ENCODE measurements at regions not wholly inside any gene's neighbourhood (a gene's known extent, or its start where the extent isn't known, plus 50 kb on each side); places are given as distances from the start of the nearest gene placed in this dataset.

GRCh38 chr16:85498607-85499006 is 114.5 kb upstream of the GSE1 start:
- Histone ChIP-seq H3K4me2 (ENCODE audit: low read depth, low read length) (no peak overlapping the region), H2AK5ac (ENCODE audit: low read depth, low read length) (no peak overlapping the region), H4K20me1 (ENCODE audit: insufficient read depth, low read length) (peaks cover 13% of the 10 kb centered on the region), H3K36me3 (ENCODE audit: control insufficient read depth, insufficient read depth, low read length) (no peaks in the 10 kb centered on the region), H4K5ac (ENCODE audit: low read depth, low read length) (no peak overlapping the region), H3K4ac (ENCODE audit: low read depth, low read length) (no peak overlapping the region), H3K4me3 (ENCODE audit: insufficient read depth, low read depth, low read length) (no peak overlapping the region), H3K56ac (ENCODE audit: extremely low read depth, insufficient read depth, low read length) (no peak overlapping the region), H3K14ac (replicated peaks; ENCODE audit: low read depth, low read length) (no peak overlapping the region), H3K9ac (ENCODE audit: low read depth, low read length) (no peak overlapping the region), H2AK9ac (replicated peaks; ENCODE audit: low read depth, low read length, poor library complexity) (no peak overlapping the region), H2BK15ac (ENCODE audit: low read depth, low read length) (no peak overlapping the region), H3K79me1 (ENCODE audit: low read depth in 1 of 2, low read length in 2 of 2) (peaks cover 7 to 22% of the 10 kb centered on the region in 2 experiments; a peak in 3 of 4 replicates), H3K4me1 (ENCODE audit: control insufficient read depth, insufficient read depth, low read length) (no peaks in the 10 kb centered on the region), H4K91ac (ENCODE audit: insufficient read depth, low read depth, low read length) (no peak overlapping the region), H2BK5ac (ENCODE audit: low read depth, low read length, poor library complexity, severe bottlenecking) (no peak overlapping the region), H3K9me3 (ENCODE audit: control insufficient read depth, insufficient read depth, low read length) (no peaks in the 10 kb centered on the region), H3K27me3 (ENCODE audit: control insufficient read depth, insufficient read depth, low read length) (no peaks in the 10 kb centered on the region), H2BK20ac (ENCODE audit: low read depth, low read length) (no peak overlapping the region), H3K27ac (ENCODE audit: insufficient read depth, low read length) (no peak overlapping the region), H3K23ac (ENCODE audit: low read depth, low read length) (no peak overlapping the region), H2BK120ac (ENCODE audit: low read depth, low read length) (no peak overlapping the region), H3K18ac (ENCODE audit: low read depth, low read length) (no peak overlapping the region), H2AFZ (replicated peaks; ENCODE audit: low read length, poor library complexity) (no peak overlapping the region), H3K9me1 (ENCODE audit: insufficient read depth, low read length) (peaks cover 7% of the 10 kb centered on the region; the same call in 1 of the 2 replicates), H4K8ac (ENCODE audit: low read depth in 2 of 2, low read length in 2 of 2) (no peak overlapping the region)
- ChIA-PET CTCF (no interaction called here), POLR2A (ENCODE audit: unreplicated experiment) (no interaction called here)
- TF ChIP-seq NFE2L2 (IDR thresholded peaks at IDR 0.05; ENCODE audit: low read depth, low read length) (no peak), RFX5 (IDR thresholded peaks at IDR 0.05; ENCODE audit: low read depth, low read length) (no peak)
- DNase-seq (no peak), ATAC-seq (ENCODE audit: low read depth) (no peak)
- WGBS, 2 experiments (ENCODE audit: extremely low coverage in 2 of 2, insufficient read length in 1 of 2), result 77% methylated on average over 3 of the region's 8 CpGs; no CpG with 5 or more reads in 1 of the 2 experiments
- dilution Hi-C loops (cut with HindIII; ENCODE audit: low sequenced_read_pairs, unreplicated experiment) (no loop called here), intact Hi-C loops (cut with micrococcal nuclease) (no loop called here), in situ Hi-C loops (cut with MboI; ENCODE audit: low sequenced_read_pairs) (no loop called here)
- no TSS peak for BruUV-seq (replicated peaks)

Measured in IMR-90 (cell line).